PC-9 (cell line): ENCODE measurements at regions not wholly inside any gene's neighbourhood (a gene's known extent, or its start where the extent isn't known, plus 50 kb on each side); places are given as distances from the start of the nearest gene placed in this dataset.

Source experiments
- EZH2 ChIP-seq: fragments of 200-600 bp; sonication (generic); IDR thresholded peaks from 2 replicates; pipeline ENCODE4 v1.8.0; 2017; ENCODE audit warnings: antibody characterized with exemption, low read depth
- TF ChIP-seq, protein P1 (sequence below): fragments of 200-600 bp; sonication (generic); conservative IDR thresholded peaks from 2 replicates; pipeline ENCODE4 v1.6.1; 2017; ENCODE audit warnings: mixed run types, antibody characterized with exemption, mild to moderate bottlenecking, moderate library complexity

DNA sequence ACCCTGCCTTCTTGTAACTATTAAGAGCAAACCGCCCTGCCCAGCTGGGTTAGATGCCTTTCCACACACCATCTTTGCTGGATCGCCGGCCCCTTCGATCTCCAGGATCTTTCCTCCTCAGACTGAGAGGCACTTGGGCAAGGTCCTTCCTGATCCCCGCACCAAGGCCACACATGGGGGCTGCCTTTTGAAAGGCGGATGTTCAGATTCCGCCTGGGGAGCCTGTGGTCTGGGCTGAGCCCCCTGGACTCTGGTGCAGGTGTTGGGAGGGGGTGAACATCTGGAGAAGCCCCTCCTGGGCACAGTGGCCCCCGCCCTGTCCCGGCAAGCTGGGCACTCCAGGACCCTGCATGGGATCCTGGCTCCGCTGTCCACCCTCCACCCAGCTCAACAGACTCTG is 135.4 kb upstream of the HDAC4 start:
- TF ChIP-seq, protein P1, sequence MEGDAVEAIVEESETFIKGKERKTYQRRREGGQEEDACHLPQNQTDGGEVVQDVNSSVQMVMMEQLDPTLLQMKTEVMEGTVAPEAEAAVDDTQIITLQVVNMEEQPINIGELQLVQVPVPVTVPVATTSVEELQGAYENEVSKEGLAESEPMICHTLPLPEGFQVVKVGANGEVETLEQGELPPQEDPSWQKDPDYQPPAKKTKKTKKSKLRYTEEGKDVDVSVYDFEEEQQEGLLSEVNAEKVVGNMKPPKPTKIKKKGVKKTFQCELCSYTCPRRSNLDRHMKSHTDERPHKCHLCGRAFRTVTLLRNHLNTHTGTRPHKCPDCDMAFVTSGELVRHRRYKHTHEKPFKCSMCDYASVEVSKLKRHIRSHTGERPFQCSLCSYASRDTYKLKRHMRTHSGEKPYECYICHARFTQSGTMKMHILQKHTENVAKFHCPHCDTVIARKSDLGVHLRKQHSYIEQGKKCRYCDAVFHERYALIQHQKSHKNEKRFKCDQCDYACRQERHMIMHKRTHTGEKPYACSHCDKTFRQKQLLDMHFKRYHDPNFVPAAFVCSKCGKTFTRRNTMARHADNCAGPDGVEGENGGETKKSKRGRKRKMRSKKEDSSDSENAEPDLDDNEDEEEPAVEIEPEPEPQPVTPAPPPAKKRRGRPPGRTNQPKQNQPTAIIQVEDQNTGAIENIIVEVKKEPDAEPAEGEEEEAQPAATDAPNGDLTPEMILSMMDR = no peak
- TF ChIP-seq EZH2 = no peak
